HEK293 (cell line): ENCODE measurements at regions not wholly inside any gene's neighbourhood (a gene's known extent, or its start where the extent isn't known, plus 50 kb on each side); places are given as distances from the start of the nearest gene placed in this dataset.
"Not testable (repeated sequence)": the region's sequence is repeated elsewhere in the genome, so short reads cannot be mapped to it uniquely, and the experiment has no call there.

Experiments used
- CTCF ChIA-PET: fragments of 350-600 bp; formaldehyde crosslinking; extraction: SDS; loops from one replicate; lab custom pipeline; 2021; ENCODE audit warnings: antibody characterized with exemption; lab: Yijun Ruan, JAX
- POLR2A ChIA-PET: fragments of 300-600 bp; formaldehyde crosslinking; extraction: SDS; loops from one replicate; lab custom pipeline; 2020; ENCODE audit warnings: antibody characterized with exemption, inconsistent platforms; lab: Yijun Ruan, JAX
- H3K27ac ChIP-seq: fragments of 200-500 bp; sonication (Bioruptor generic); 2 replicates; pipeline ENCODE4 v1.5.1; 2014; ENCODE audit warnings: low read depth, low read length, control low read depth, inconsistent platforms; ENCODE audit errors: extremely low read depth
- H3K36me3 ChIP-seq, 2 experiments: fragments of 200-500 bp in 1 of 2; sonication (Bioruptor generic) in 1 of 2; 1 replicate in 1 of 2; 2 replicates in 1 of 2; pipeline ENCODE4 v1.5.1; 2014 to 2017; ENCODE audit warnings: inconsistent platforms in 2 of 2, low read length in 2 of 2; ENCODE audit not compliant: control insufficient read depth in 2 of 2, insufficient read depth in 1 of 2
- H3K4me1 ChIP-seq: fragments of 200-500 bp; sonication (Bioruptor generic); 2 replicates; pipeline ENCODE4 v1.5.1; 2014; ENCODE audit warnings: mild to moderate bottlenecking, low read length, inconsistent platforms; ENCODE audit not compliant: control insufficient read depth, insufficient read depth
- H3K4me3 ChIP-seq: 2 replicates; pipeline ENCODE4 v1.5.1; 2011; ENCODE audit warnings: low read depth, mild to moderate bottlenecking, control low read depth, low read length, moderate library complexity
- H3K9me3 ChIP-seq: fragments of 200-500 bp; sonication (Bioruptor generic); 2 replicates; pipeline ENCODE4 v1.5.1; 2014; ENCODE audit warnings: low read depth, low read length, inconsistent platforms; ENCODE audit not compliant: control insufficient read depth, insufficient read depth
- EGR2 ChIP-seq: fragments of 450-650 bp; formaldehyde crosslinking; IDR thresholded peaks from 2 replicates; pipeline ENCODE4 v1.5.1; 2016; ENCODE audit warnings: low read depth, missing biosample characterization, missing genetic modification characterization
- SALL2 ChIP-seq: fragments of 450-650 bp; formaldehyde crosslinking; IDR thresholded peaks from 2 replicates; pipeline ENCODE4 v1.5.0; 2017; ENCODE audit warnings: missing biosample characterization, mild to moderate bottlenecking, missing genetic modification characterization, borderline replicate concordance
- SCRT2 ChIP-seq: fragments of 450-650 bp; formaldehyde crosslinking; IDR thresholded peaks from 2 replicates; pipeline ENCODE4 v1.5.1; 2016; ENCODE audit warnings: missing biosample characterization, missing genetic modification characterization
- TCF7L2 ChIP-seq: IDR thresholded peaks from 2 replicates; pipeline ENCODE4 v1.6.1; 2011; ENCODE audit warnings: low read depth, mild to moderate bottlenecking, inconsistent platforms, low read length, moderate library complexity, borderline replicate concordance
- ZEB2 ChIP-seq: fragments of 450-650 bp; formaldehyde crosslinking; IDR thresholded peaks from 2 replicates; pipeline ENCODE4 v1.5.1; 2016; ENCODE audit warnings: missing biosample characterization, missing genetic modification characterization
- ZFP69B ChIP-seq: fragments of 450-650 bp; formaldehyde crosslinking; IDR thresholded peaks from 2 replicates; pipeline ENCODE4 v1.5.1; 2016; ENCODE audit warnings: missing biosample characterization, missing genetic modification characterization
- ZNF121 ChIP-seq: fragments of 450-650 bp; formaldehyde crosslinking; IDR thresholded peaks from 2 replicates; pipeline ENCODE4 v1.5.1; 2016; ENCODE audit warnings: missing biosample characterization, missing genetic modification characterization
- ZNF138 ChIP-seq: fragments of 450-650 bp; formaldehyde crosslinking; IDR thresholded peaks from 2 replicates; pipeline ENCODE4 v1.5.1; 2016; ENCODE audit warnings: missing biosample characterization, missing genetic modification characterization, borderline replicate concordance
- ZNF140 ChIP-seq: fragments of 450-650 bp; formaldehyde crosslinking; IDR thresholded peaks from 2 replicates; pipeline ENCODE4 v1.5.1; 2016; ENCODE audit warnings: missing biosample characterization, missing genetic modification characterization
- ZNF175 ChIP-seq: fragments of 450-650 bp; formaldehyde crosslinking; IDR thresholded peaks from 2 replicates; pipeline ENCODE4 v1.5.1; 2016; ENCODE audit warnings: missing biosample characterization, missing genetic modification characterization
- ZNF23 ChIP-seq: fragments of 450-650 bp; formaldehyde crosslinking; IDR thresholded peaks from 2 replicates; pipeline ENCODE4 v1.5.1; 2016; ENCODE audit warnings: missing biosample characterization, missing genetic modification characterization, borderline replicate concordance
- ZNF239 ChIP-seq: fragments of 450-650 bp; formaldehyde crosslinking; IDR thresholded peaks from 2 replicates; pipeline ENCODE4 v1.5.1; 2016; ENCODE audit warnings: missing biosample characterization, missing genetic modification characterization
- ZNF354C ChIP-seq: fragments of 450-650 bp; formaldehyde crosslinking; IDR thresholded peaks from 2 replicates; pipeline ENCODE4 v1.5.1; 2016; ENCODE audit warnings: missing biosample characterization, missing genetic modification characterization, low read depth, borderline replicate concordance
- ZNF37A ChIP-seq: fragments of 450-650 bp; IDR thresholded peaks from 2 replicates; pipeline ENCODE4 v1.5.1; 2018; ENCODE audit warnings: missing biosample characterization, missing genetic modification characterization
- ZNF426 ChIP-seq: fragments of 450-650 bp; formaldehyde crosslinking; IDR thresholded peaks from 2 replicates; pipeline ENCODE4 v1.5.1; 2017; ENCODE audit warnings: missing biosample characterization, missing genetic modification characterization, mild to moderate bottlenecking, inconsistent platforms, moderate library complexity
- ZNF660 ChIP-seq: fragments of 450-650 bp; IDR thresholded peaks from 2 replicates; pipeline ENCODE4 v1.5.1; 2018; ENCODE audit warnings: missing biosample characterization, mild to moderate bottlenecking, missing genetic modification characterization
- ZNF837 ChIP-seq: fragments of 450-650 bp; formaldehyde crosslinking; IDR thresholded peaks from 2 replicates; pipeline ENCODE4 v1.5.1; 2016; ENCODE audit warnings: missing biosample characterization, missing genetic modification characterization
- ZNF843 ChIP-seq: fragments of 450-650 bp; formaldehyde crosslinking; IDR thresholded peaks from 2 replicates; pipeline ENCODE4 v1.5.1; 2016; ENCODE audit warnings: missing biosample characterization, missing genetic modification characterization
- TF ChIP-seq, protein P1 (sequence below): fragments of 450-650 bp; formaldehyde crosslinking; IDR thresholded peaks from 2 replicates; pipeline ENCODE4 v1.5.0; 2017; ENCODE audit warnings: missing biosample characterization, missing genetic modification characterization, borderline replicate concordance
- TF ChIP-seq, protein P2 (sequence below): fragments of 450-650 bp; formaldehyde crosslinking; IDR thresholded peaks from 2 replicates; pipeline ENCODE4 v1.5.1; 2017; ENCODE audit warnings: missing biosample characterization, missing genetic modification characterization

DNA sequence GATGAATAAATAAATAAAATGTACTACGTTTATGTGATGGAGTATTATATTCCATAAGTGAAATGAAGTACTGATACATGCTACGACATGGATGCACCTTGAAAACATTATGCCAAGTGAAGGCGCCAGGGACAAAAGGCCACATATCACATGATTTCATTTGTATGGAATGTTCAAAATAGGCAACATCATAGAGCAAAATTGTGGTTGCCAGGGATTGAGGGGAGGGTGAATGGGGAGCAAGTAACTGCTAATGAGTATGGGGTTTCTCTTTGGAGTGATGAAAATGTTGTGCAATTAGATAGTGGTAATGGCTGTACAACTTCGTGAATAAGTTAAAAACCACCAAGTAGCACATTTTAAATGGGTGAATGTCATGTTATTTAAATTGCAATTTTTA, 132.8 kb downstream of the SLC38A4 start (continued):
- TF ChIP-seq ZNF660 (no peak), ZNF239 (no peak), ZFP69B (tag by site-specific recombination) (no peak), ZNF23 (tag by site-specific recombination) (no peak), ZNF175 (no peak), ZNF37A (tag by site-specific recombination) (no peak)

DNA sequence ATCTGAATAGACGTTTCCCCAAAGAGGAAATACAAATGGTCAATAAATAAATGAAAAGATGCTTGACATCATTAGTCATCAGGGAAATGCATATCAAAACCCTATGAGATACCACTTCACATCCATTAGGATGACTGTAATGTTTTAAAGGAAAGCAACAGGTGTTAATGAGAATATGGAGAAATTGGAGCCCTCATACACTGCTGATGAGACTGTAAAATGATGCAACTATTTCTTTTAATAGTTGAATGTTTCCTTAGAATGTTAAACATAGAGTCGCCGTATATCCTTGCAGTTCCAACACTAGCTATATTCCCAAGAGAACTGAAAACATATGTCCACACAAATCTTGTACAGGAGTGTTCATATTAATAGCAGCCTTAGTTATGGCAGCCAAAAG, 133.2 kb downstream of the SLC38A4 start:
- H3K27ac ChIP-seq: no peak overlapping the region
- no peaks in the 10 kb centered on the region for H3K9me3 ChIP-seq
- no peaks in the 10 kb centered on the region for H3K36me3 ChIP-seq
- POLR2A ChIA-PET: no interaction called here
- H3K4me1 ChIP-seq: no peaks in the 10 kb centered on the region
- CTCF ChIA-PET: no interaction called here
- no peak overlapping the region for H3K4me3 ChIP-seq
- TF ChIP-seq ZNF426 (tag by site-specific recombination): no peak
- TF ChIP-seq SCRT2 (tag by site-specific recombination): peak; percentile 71; the same call in 1 of the 2 replicates

DNA sequence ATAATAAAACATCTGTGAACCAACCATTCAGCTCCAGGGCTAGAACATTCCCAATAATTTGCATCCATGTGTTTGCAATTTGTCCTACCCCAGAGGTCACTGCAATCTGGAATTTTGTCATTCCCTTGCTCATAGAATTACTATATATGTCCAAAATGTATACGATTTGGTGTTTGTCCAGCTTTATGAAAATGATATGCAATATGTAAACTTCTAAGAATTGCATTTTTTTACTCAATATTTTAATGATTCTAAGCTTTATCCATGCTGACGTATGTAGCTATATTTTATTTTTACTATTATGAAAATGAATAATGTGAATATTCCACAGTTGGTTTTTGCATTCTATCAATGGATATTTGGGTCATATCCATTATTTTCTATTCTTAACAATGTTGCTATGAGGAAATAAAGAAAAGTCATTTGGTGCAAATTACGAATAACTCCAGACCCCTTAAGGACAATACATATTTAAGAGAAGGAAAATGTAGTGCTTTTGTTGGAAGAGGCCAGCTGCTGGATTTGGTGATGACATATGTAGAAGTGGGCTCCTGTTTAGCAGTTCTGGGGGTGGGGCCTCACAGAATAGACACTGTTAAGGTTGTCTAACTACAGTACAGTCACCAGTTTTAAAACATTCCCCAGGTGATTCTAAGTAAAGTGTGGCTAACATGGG, 139.4 kb downstream of the SLC38A4 start:
- H3K9me3 ChIP-seq: no peaks in the 10 kb centered on the region
- ChIA-PET POLR2A (no interaction called here), CTCF (no interaction called here)
- H3K4me3 ChIP-seq: no peak overlapping the region
- TF ChIP-seq EGR2 (tag by site-specific recombination): no peak
- TF ChIP-seq ZNF837 (tag by site-specific recombination): no peak
- no peak for TF ChIP-seq ZNF354C
- TF ChIP-seq ZNF843: no peak
- TF ChIP-seq ZEB2 (tag by site-specific recombination): no peak
- TF ChIP-seq SALL2 (tag by site-specific recombination): no peak
- TF ChIP-seq, protein P1, sequence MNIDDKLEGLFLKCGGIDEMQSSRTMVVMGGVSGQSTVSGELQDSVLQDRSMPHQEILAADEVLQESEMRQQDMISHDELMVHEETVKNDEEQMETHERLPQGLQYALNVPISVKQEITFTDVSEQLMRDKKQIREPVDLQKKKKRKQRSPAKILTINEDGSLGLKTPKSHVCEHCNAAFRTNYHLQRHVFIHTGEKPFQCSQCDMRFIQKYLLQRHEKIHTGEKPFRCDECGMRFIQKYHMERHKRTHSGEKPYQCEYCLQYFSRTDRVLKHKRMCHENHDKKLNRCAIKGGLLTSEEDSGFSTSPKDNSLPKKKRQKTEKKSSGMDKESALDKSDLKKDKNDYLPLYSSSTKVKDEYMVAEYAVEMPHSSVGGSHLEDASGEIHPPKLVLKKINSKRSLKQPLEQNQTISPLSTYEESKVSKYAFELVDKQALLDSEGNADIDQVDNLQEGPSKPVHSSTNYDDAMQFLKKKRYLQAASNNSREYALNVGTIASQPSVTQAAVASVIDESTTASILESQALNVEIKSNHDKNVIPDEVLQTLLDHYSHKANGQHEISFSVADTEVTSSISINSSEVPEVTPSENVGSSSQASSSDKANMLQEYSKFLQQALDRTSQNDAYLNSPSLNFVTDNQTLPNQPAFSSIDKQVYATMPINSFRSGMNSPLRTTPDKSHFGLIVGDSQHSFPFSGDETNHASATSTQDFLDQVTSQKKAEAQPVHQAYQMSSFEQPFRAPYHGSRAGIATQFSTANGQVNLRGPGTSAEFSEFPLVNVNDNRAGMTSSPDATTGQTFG (tag by site-specific recombination): no peak
- TF ChIP-seq ZNF140 (tag by site-specific recombination): no peak
- no peak for TF ChIP-seq ZNF175
- TF ChIP-seq ZNF239: no peak
- TF ChIP-seq, protein P2, sequence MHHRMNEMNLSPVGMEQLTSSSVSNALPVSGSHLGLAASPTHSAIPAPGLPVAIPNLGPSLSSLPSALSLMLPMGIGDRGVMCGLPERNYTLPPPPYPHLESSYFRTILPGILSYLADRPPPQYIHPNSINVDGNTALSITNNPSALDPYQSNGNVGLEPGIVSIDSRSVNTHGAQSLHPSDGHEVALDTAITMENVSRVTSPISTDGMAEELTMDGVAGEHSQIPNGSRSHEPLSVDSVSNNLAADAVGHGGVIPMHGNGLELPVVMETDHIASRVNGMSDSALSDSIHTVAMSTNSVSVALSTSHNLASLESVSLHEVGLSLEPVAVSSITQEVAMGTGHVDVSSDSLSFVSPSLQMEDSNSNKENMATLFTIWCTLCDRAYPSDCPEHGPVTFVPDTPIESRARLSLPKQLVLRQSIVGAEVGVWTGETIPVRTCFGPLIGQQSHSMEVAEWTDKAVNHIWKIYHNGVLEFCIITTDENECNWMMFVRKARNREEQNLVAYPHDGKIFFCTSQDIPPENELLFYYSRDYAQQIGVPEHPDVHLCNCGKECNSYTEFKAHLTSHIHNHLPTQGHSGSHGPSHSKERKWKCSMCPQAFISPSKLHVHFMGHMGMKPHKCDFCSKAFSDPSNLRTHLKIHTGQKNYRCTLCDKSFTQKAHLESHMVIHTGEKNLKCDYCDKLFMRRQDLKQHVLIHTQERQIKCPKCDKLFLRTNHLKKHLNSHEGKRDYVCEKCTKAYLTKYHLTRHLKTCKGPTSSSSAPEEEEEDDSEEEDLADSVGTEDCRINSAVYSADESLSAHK: no peak
- TF ChIP-seq TCF7L2: no peak
- no peak for TF ChIP-seq ZNF138 (tag by site-specific recombination)
- no peak for TF ChIP-seq ZNF121 (tag by site-specific recombination)
- H3K36me3 ChIP-seq: no peaks in the 10 kb centered on the region
- H3K4me1 ChIP-seq: no peaks in the 10 kb centered on the region
- no peak overlapping the region for H3K27ac ChIP-seq

DNA sequence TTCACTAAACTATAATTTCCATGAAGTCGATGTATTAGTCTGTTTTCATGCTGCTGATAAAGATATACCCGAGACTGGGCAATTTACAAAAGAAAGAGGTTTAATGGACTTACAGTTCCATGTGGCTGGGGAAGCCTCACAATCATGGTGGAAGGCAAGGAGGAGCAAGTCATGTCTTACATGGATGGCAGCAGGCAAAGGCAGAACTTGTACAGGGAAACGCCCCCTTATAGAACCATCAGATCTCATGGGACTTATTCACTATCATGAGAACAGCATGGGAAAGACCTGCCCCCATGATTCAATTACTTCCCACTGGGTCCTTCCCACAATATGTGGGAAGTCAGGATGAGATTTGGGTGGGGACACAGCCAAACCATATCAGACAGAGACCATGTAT, 141.6 kb downstream of the SLC38A4 start:
- H3K4me1 ChIP-seq, H3K9me3 ChIP-seq, H3K27ac ChIP-seq, POLR2A ChIA-PET, H3K4me3 ChIP-seq, H3K36me3 ChIP-seq: not testable (repeated sequence)
- CTCF ChIA-PET: interaction anchor here (1.3 kb wide), 1 partner anchor 8 kb away, joined by 3 read pairs; no protein-coding TSS in a partner anchor
